Fibroblast of lung (primary cell): ENCODE measurements at regions not wholly inside any gene's neighbourhood (a gene's known extent, or its start where the extent isn't known, plus 50 kb on each side); places are given as distances from the start of the nearest gene placed in this dataset.

Source experiments
- CTCF ChIP-seq, 2 donors: IDR thresholded peaks in 1 of 2; conservative IDR thresholded peaks in 1 of 2; 1 replicate in 1 of 2; 2 replicates in 1 of 2; pipeline ENCODE4 v1.5.1; 2011 to 2012; ENCODE audit warnings: low read length in 2 of 2, control low read depth in 1 of 2, inconsistent platforms in 1 of 2, low read depth in 1 of 2, mild to moderate bottlenecking in 1 of 2
- EZH2 ChIP-seq: IDR thresholded peaks from 2 replicates; pipeline ENCODE4 v1.5.1; 2012; ENCODE audit warnings: low read length, control low read depth, mild to moderate bottlenecking; ENCODE audit errors: missing control alignments

GRCh38 chr5:52374286-52374685 lies 413.4 kb upstream of the ITGA1 start:
- TF ChIP-seq CTCF (conservative IDR thresholded peaks at IDR 0.05 in 1 of 2, IDR thresholded peaks at IDR 0.05 in 1 of 2; ENCODE audit: low read depth in 1 of 2, low read length in 2 of 2) (no peak), EZH2 (no peak)
